ENCODE measurements at regions not wholly inside any gene's neighbourhood (a gene's known extent, or its start where the extent isn't known, plus 50 kb on each side); places are given as distances from the start of the nearest gene placed in this dataset.
"Not testable (repeated sequence)": the region's sequence is repeated elsewhere in the genome, so short reads cannot be mapped to it uniquely, and the experiment has no call there.

DNA sequence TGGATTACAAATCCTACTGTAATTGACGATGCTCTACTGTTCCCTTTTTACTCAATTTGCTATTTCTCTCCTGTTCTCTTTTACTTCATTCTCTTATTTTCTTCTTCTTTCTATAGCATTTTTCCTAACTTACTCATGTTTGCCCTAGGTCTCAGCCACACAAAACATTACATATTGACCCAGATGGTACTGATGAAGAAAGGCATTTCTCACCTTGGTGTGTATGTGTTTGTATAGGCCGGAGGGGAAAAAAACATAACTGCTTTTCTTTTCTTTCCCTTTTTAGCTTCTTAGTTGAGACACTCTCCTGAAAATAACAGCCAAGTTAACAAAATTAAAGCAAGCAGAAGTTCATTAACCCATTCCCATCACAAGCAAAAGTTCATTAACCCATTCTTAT, 1019.8 kb upstream of the CDH18 start:
- Histone ChIP-seq H3K4me1 (no peaks in the 10 kb centered on the region), H3K27ac (no peak overlapping the region), H3K27me3 (no peaks in the 10 kb centered on the region), H3K4me3 (no peak overlapping the region), H3K9me3 (peaks cover 0 to 3% (median 0%) of the 10 kb centered on the region in 11 donors), H3K36me3 (no peaks in the 10 kb centered on the region)
- DNase-seq (no peak), ATAC-seq (no peak)
- TF ChIP-seq, protein P1, sequence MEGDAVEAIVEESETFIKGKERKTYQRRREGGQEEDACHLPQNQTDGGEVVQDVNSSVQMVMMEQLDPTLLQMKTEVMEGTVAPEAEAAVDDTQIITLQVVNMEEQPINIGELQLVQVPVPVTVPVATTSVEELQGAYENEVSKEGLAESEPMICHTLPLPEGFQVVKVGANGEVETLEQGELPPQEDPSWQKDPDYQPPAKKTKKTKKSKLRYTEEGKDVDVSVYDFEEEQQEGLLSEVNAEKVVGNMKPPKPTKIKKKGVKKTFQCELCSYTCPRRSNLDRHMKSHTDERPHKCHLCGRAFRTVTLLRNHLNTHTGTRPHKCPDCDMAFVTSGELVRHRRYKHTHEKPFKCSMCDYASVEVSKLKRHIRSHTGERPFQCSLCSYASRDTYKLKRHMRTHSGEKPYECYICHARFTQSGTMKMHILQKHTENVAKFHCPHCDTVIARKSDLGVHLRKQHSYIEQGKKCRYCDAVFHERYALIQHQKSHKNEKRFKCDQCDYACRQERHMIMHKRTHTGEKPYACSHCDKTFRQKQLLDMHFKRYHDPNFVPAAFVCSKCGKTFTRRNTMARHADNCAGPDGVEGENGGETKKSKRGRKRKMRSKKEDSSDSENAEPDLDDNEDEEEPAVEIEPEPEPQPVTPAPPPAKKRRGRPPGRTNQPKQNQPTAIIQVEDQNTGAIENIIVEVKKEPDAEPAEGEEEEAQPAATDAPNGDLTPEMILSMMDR (IDR thresholded peaks at IDR 0.05), result no peak
- 86% methylated on average over 2 of the region's 2 CpGs for WGBS, 2 donors
- intact Hi-C loops (cut with DNase I), result no loop called here

DNA sequence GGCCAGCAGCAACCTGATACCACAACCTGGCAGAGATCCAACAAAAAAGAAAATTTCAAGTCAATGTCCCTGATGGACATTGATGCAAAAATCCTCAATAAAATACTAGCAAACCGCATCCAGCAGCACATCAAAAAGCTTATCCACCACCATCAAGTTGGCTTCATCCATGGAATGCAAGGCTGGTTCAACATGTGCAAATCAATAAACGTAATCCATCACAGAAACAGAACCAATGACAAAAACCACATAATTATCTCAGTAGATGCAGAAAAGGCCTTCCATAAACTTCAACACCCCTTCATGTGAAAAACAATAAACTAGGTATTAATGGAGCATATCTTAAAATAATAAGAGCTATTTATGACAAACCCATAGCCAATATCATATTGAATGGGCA, 1000.9 kb upstream of the CDH18 start:
- H3K36me3 ChIP-seq; H3K4me1 ChIP-seq; DNase-seq; intact Hi-C loops (cut with DNase I); H3K27ac ChIP-seq; ATAC-seq; H3K27me3 ChIP-seq; H3K4me3 ChIP-seq: not testable (repeated sequence)
- H3K9me3 ChIP-seq, result peaks cover 0 to 74% (median 6%) of the 10 kb centered on the region in 11 donors
- WGBS, 2 donors, result 56 to 70% methylated on average over 2 of the region's 2 CpGs

DNA sequence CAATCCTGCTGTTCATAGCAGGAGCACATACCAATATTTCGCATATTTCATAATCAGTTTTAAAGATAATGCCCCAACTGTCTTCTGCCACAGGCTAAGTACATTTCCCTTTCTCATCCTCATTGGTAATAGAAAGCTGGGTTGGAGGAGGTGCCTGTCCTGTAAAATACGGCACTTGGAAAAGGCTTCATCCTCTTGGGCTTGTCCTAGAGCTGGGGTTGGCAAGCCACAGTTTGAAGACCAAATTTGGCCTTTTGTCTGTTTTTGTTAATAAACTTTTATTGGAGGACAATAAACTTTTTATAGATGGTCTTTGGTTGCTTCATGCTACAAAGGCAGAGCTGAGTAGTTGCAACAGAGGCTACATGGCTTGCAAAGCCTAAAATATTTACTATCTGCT, 997.8 kb upstream of the CDH18 start:
- intact Hi-C loops (cut with DNase I), result no loop called here
- no peak for DNase-seq
- peaks cover 0 to 69% (median 12%) of the 10 kb centered on the region in 11 donors for H3K9me3 ChIP-seq
- no peaks in the 10 kb centered on the region for H3K27me3 ChIP-seq
- H3K27ac ChIP-seq, result no peak overlapping the region
- no peaks in the 10 kb centered on the region for H3K4me1 ChIP-seq
- 62 to 63% methylated on average over 2 of the region's 2 CpGs for WGBS, 2 donors
- H3K36me3 ChIP-seq, result no peaks in the 10 kb centered on the region
- no peak for ATAC-seq
- H3K4me3 ChIP-seq, result no peak overlapping the region
- TF ChIP-seq, protein P1 (IDR thresholded peaks at IDR 0.05), result no peak

DNA sequence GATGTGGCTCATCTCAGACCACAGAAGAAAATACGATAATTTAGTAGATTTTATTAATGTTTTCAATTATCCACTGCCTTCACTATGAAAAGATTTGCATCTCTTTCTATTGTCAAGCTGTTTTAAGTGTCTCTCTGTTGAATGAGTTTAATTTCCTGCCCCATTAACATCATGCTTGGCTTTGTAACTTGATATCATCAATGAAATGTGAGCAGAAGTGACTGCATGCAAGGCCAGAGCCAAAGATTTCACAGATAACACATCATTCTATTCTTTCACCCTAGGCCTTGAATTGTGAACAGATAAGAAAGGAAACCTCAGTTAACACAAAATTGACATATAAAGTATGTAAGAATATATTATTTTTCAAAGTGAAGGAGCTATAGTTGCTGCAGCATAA, 986.4 kb upstream of the CDH18 start:
- TF ChIP-seq, protein P1 (IDR thresholded peaks at IDR 0.05), result no peak
- Histone ChIP-seq H3K4me1 (no peaks in the 10 kb centered on the region), H3K9me3 (no peaks in the 10 kb centered on the region), H3K4me3 (no peak overlapping the region), H3K27me3 (no peaks in the 10 kb centered on the region), H3K36me3 (no peaks in the 10 kb centered on the region), H3K27ac (no peak overlapping the region)
- no peak for ATAC-seq
- 85 to 90% methylated on average over 1 of the region's 1 CpG for WGBS, 2 donors
- intact Hi-C loops (cut with DNase I), result no loop called here
- DNase-seq, result no peak

DNA sequence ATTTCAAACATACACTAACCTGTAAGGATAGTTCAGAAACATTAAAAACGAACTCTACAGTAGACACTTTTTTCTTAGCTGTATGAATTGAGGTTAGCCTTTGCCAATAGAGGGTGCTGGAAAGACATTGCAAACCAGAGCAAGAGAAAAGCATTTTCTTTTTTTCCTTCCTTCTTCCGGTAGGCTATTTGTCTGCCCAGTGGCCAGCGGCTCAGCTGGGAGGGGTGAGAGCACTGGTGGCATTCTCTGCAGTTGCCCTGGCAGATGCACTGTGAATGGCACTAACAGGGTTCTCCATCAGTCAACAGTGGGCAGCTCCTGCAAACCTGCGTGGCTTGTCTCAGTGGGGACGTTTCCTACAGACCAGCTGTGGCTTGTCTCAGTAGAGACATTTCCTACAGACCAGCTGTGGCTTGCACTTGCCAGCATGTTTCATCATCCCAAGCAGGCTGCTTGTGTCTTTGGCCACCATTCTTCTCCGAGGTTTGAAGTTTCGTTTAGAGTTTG, 984.5 kb upstream of the CDH18 start:
- Histone ChIP-seq H3K27me3 (no peaks in the 10 kb centered on the region), H3K9me3 (peaks cover 0 to 9% (median 0%) of the 10 kb centered on the region in 11 donors), H3K4me3 (peak overlapping the region in 7 of 10 donors; percentile 21 to 47 (median 39)), H3K27ac (peak overlapping the region in 3 of 10 donors; percentile 32 to 37 (median 32)), H3K36me3 (no peaks in the 10 kb centered on the region), H3K4me1 (no peaks in the 10 kb centered on the region)
- intact Hi-C loops (cut with DNase I), result no loop called here
- TF ChIP-seq, protein P1 (IDR thresholded peaks at IDR 0.05), result peak in 6 of 9 donors; percentile 20 to 53 (median 34)
- WGBS, 2 donors, result 31 to 35% methylated on average over 7 of the region's 7 CpGs
- peak; percentile 9 to 29 for DNase-seq
- ATAC-seq, result peak; percentile 71 to 90 (median 78)
